LoVo (cell line): ENCODE measurements at regions not wholly inside any gene's neighbourhood (a gene's known extent, or its start where the extent isn't known, plus 50 kb on each side); places are given as distances from the start of the nearest gene placed in this dataset.

Experiments
- DNase-seq: peaks from one replicate; pipeline ENCODE4 v3.0.0-alpha.2; 2016; ENCODE audit warnings: low spot score

- DNase-seq, result no peak
Observed at GRCh38 chr15:37260255-37260654, 159.9 kb upstream of the MEIS2 start.

- DNase-seq, result no peak
Observed at GRCh38 chr15:37261685-37262084, 161.3 kb upstream of the MEIS2 start.

- DNase-seq, result no peak
Observed at GRCh38 chr15:37262922-37263608, 162.7 kb upstream of the MEIS2 start.

- DNase-seq, result no peak
Observed at GRCh38 chr15:37289109-37289765, 188.9 kb upstream of the MEIS2 start.

- DNase-seq, result no peak
Observed at GRCh38 chr15:37291920-37292319, 191.6 kb upstream of the MEIS2 start.

- DNase-seq, result no peak
Observed at GRCh38 chr15:37298271-37298670, 197.9 kb upstream of the MEIS2 start.

GRCh38 chr15:37339437-37339836, 239.1 kb upstream of the MEIS2 start:
- DNase-seq, result no peak

- no peak for DNase-seq
Observed at GRCh38 chr15:37339856-37340255, 239.5 kb upstream of the MEIS2 start.

GRCh38 chr15:37340438-37340837, 240.1 kb upstream of the MEIS2 start:
- DNase-seq, result no peak

GRCh38 chr15:37359101-37359892, 258.9 kb upstream of the MEIS2 start:
- no peak for DNase-seq

- DNase-seq, result no peak
Observed at GRCh38 chr15:37359893-37360290, 259.5 kb upstream of the MEIS2 start.

- DNase-seq, result no peak
Observed at GRCh38 chr15:37360724-37361123, 260.4 kb upstream of the MEIS2 start.

- DNase-seq, result no peak
Observed at GRCh38 chr15:37361621-37362020, 261.3 kb upstream of the MEIS2 start.

- no peak for DNase-seq
Observed at GRCh38 chr15:37362414-37362813, 262.1 kb upstream of the MEIS2 start.

- no peak for DNase-seq
Observed at GRCh38 chr15:37368961-37369360, 268.6 kb upstream of the MEIS2 start.

- no peak for DNase-seq
Observed at GRCh38 chr15:37370941-37371340, 270.6 kb upstream of the MEIS2 start.

GRCh38 chr15:37372064-37372463, 271.7 kb upstream of the MEIS2 start:
- DNase-seq, result no peak

GRCh38 chr15:37375519-37375918, 275.2 kb upstream of the MEIS2 start:
- no peak for DNase-seq

- no peak for DNase-seq
Observed at GRCh38 chr15:37377428-37377827, 277.1 kb upstream of the MEIS2 start.

GRCh38 chr15:37394402-37395099, 294.2 kb upstream of the MEIS2 start:
- no peak for DNase-seq

- DNase-seq, result no peak
Observed at GRCh38 chr15:37395100-37395468, 294.7 kb upstream of the MEIS2 start.

- DNase-seq, result no peak
Observed at GRCh38 chr15:37397266-37398022, 297.1 kb upstream of the MEIS2 start.
